UCSD-AML1 (cell line): ENCODE measurements at regions not wholly inside any gene's neighbourhood (a gene's known extent, or its start where the extent isn't known, plus 50 kb on each side); places are given as distances from the start of the nearest gene placed in this dataset.

ENCODE experiments used
- DNase-seq: peaks from one replicate; lab custom pipeline; 2025; ENCODE audit not compliant: unreplicated experiment; lab: John Stamatoyannopoulos, UW

GRCh38 chr18:24819141-24819890, 358.9 kb downstream of the HRH4 start:
- no peak for DNase-seq

GRCh38 chr18:24825397-24825796, 365.0 kb downstream of the HRH4 start:
- no peak for DNase-seq

GRCh38 chr18:24826605-24827004, 366.2 kb downstream of the HRH4 start:
- no peak for DNase-seq

GRCh38 chr18:24827501-24827900, 367.1 kb downstream of the HRH4 start:
- DNase-seq = no peak

DNA sequence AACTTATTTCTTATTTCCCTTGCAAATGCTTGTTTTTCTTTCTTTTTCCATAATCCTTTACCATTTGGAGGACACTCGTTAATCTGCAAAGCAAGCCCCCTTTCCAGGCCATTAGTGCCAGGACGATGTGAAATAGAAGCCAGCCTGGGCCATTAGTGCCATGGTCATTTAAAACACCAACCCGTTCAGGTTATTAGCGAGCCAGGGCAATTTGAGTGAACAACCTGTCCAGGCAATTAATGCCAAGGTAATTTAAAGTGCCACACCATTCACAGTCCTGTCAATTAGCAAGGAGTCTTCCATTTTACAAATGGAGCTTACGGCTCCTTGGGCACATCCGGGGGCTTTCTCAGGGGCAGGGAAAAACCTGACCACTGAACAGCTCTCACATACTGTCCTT, 370.6 kb downstream of the HRH4 start:
- DNase-seq = no peak

GRCh38 chr18:24831871-24832665, 371.6 kb downstream of the HRH4 start:
- no peak for DNase-seq

- no peak for DNase-seq
These were observed 375.3 kb downstream of the HRH4 start for GRCh38 chr18:24835751-24836150.

- DNase-seq = no peak
These were observed 376.6 kb downstream of the HRH4 start for GRCh38 chr18:24837066-24837465.

GRCh38 chr18:24840051-24840450, 379.6 kb downstream of the HRH4 start:
- DNase-seq = no peak

- no peak for DNase-seq
These were observed 380.2 kb downstream of the HRH4 start for GRCh38 chr18:24840640-24841039.

GRCh38 chr18:24841536-24841935, 381.1 kb downstream of the HRH4 start:
- DNase-seq = no peak

GRCh38 chr18:24843123-24843522, 382.7 kb downstream of the HRH4 start:
- no peak for DNase-seq

GRCh38 chr18:24846138-24846537, 385.7 kb downstream of the HRH4 start:
- DNase-seq = peak; percentile 14

GRCh38 chr18:24850532-24850931, 390.1 kb downstream of the HRH4 start:
- no peak for DNase-seq

DNA sequence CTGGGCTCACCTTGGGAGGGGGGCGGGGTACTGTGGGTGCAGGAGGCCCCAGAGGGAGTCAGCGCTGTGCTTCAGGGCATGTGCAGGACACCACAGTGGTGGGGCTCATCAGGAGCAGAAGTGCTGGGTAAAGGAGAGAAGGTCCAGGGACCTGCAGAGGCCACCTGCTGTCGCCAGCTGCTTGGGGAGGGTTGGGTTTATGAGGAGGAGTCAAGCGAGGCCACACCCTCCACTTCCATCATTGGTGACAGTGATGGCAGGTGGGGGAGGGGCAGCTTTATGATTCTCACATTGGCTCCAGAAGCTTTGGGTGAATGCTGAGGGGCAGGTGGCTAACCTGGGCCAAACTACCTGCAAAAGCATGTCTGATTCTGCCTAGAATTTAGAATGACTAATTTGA, 392.6 kb downstream of the HRH4 start:
- DNase-seq = no peak

DNA sequence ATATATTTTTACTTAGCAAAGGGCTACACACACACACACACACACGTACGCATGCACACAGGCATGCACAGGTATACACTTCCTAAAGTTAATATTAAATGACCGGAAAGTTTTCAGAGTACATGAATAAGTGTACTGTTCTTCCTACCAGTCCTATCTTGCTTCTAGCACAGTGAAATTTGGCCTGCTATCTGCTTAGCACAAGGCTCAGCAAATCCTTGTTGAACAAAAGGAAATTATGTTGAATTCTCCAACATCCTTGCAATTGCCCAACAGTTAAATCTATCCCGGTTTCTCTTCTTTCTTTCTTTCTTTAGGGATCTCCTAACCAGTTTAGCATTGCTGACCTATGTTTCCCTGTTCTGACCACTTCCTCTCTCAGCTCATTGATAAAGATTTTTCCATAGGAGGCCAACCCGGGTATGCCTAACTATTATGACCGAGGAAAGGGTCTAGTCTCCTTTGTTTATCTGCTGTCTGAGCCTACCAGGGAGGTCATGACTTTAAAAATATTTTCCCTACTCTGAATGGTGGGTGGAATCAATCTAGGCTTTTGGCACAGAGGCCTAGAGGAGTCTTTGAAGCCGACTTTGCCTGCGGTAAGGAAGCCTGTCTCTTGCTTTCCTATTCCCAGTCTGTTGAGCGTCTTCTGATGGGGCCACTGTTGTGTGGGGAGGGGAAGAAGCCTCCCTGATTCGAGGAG, 400.7 kb downstream of the HRH4 start:
- no peak for DNase-seq

- DNase-seq = no peak
These were observed 401.9 kb downstream of the HRH4 start for GRCh38 chr18:24862201-24862816.

DNA sequence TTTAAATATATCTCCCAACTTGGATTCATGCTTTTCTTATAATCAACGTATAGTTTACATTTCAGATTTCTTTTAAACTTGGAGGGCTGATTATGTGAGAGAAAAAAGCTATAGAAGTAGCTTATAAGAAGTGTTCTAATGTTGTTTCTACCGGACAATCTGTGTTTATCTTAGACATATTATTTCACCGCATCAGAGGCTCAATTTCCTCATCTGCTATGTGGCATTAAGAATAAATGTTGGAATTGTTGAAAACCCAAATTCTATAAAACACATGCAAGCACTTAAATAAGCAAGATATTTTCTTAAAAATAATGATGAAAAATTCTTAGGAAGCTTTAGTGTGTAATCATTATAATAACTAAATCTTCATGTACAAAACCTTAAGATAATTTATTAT, 407.9 kb downstream of the HRH4 start:
- DNase-seq = no peak

DNA sequence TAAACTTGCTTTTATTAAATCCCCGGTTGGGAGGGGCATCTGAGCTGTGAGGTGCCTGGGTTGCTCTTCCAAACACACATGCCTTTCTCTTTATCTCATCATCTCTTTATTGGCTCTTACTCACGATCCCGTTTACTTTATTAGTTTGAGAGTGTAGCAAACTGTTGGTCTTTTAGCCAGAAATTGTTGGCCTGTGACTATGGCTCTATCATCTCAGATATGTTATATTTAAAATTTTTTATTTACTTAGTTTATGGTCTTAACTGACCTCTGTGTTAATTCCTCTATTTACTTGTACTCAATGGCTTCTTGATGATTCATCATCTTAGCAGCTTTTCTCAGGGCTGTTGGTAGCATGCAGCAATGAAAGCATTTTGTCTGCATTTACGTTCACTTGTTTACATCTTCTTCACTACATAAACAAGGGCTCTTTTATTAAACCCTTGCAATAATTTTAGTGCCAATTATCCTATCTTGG, 408.4 kb downstream of the HRH4 start:
- DNase-seq = no peak

DNA sequence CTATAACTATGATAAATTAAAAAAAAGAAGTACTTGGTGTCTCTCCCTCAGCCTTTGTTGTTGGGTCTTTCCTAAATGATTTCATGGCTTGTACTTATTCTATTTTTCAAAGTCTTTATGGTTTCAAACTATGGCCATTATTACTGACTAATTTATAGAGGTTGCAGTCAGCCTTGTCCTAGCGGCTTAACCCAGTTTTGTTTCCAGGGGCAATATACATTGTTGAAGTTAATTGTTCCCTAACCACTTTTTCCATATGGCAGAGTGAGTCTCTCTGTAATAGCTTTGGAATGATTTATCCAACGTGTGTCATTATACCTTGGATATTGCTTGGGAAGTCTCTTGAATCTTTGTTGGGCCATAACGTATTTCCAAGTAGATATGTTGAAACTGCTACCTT, 408.8 kb downstream of the HRH4 start:
- DNase-seq = no peak

DNA sequence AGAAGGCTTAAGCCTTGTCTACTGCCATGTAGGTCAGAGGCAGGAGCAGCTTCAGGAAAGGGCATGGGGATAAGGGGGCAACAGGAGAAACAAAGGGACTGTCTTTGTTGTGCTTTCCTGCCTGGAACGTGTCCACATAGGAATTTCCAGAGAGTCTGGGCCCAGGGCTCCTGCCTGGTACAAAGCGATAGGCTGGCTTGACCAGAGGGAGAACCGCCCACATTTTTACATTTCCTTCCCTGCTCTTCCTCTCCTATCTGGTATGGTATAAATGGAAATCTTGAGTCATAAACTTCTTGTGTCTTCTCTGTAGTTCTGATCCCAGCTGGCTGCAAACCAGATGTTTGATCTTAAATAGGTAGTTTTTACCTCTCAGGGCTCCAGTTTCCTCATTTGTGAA, 414.8 kb downstream of the HRH4 start:
- no peak for DNase-seq
